Esophagus squamous epithelium (tissue), 5 donors: ENCODE measurements at regions not wholly inside any gene's neighbourhood (a gene's known extent, or its start where the extent isn't known, plus 50 kb on each side); places are given as distances from the start of the nearest gene placed in this dataset.

ENCODE experiments used
- DNase-seq: peaks from one replicate; lab custom pipeline; 2025; lab: John Stamatoyannopoulos, UW
- H3K27ac ChIP-seq, 4 donors: fragments of 200-600 bp; sonication (generic); one replicate each; pipeline ENCODE4 v1.5.1; 2016 to 2019; ENCODE audit warnings: mild to moderate bottlenecking in 1 of 4
- H3K27me3 ChIP-seq, 4 donors: fragments of 200-600 bp; sonication (generic); 1 replicate in 3 of 4; 2 replicates in 1 of 4; pipeline versions ENCODE4 v1.5.1 to v1.6.0; 2017 to 2021; ENCODE audit warnings: antibody characterized with exemption in 1 of 4
- H3K36me3 ChIP-seq, 3 donors: fragments of 200-600 bp; sonication (generic); one replicate each; pipeline ENCODE4 v1.5.1; 2016 to 2019
- H3K4me1 ChIP-seq, 3 donors: fragments of 200-600 bp; sonication (generic); one replicate each; pipeline ENCODE4 v1.5.1; 2017 to 2019
- H3K4me3 ChIP-seq, 4 donors: fragments of 200-600 bp; sonication (generic); 1 replicate in 3 of 4; 2 replicates in 1 of 4; pipeline ENCODE4 v1.5.1; 2016 to 2019; ENCODE audit warnings: mild to moderate bottlenecking in 2 of 4, moderate library complexity in 1 of 4
- H3K9me3 ChIP-seq, 3 donors: fragments of 200-600 bp; sonication (generic); one replicate each; pipeline ENCODE4 v1.5.1; 2016 to 2019
- POLR2A ChIP-seq, 4 donors: fragments of 450-650 bp; IDR thresholded peaks; one replicate each; pipeline ENCODE4 v1.6.1; 2017; ENCODE audit warnings: antibody characterized with exemption in 4 of 4, mild to moderate bottlenecking in 4 of 4, moderate library complexity in 3 of 4
- WGBS, 2 donors: methylation state at CpG; one replicate each; pipeline ENCODE4 v1.1.5; 2018; 5-methylcytosine and 5-hydroxymethylcytosine counted together
- intact Hi-C: fragments of 100-400 bp; cut with DNase I; formaldehyde crosslinking; loops from one replicate; pipeline ENCODE4 v1.15.0; 2022
- TF ChIP-seq, protein P1 (sequence below), 6 experiments: fragments of 450-650 bp in 4 of 6; fragments of 200-600 bp in 2 of 6; sonication (generic) in 2 of 6; IDR thresholded peaks; one replicate each; pipeline ENCODE4 v1.5.1; 2016 to 2019; ENCODE audit warnings: antibody characterized with exemption in 6 of 6, mild to moderate bottlenecking in 4 of 6, moderate library complexity in 4 of 6
- donor health status: DM: yes; HTN: yes; CAD: no.

DNA sequence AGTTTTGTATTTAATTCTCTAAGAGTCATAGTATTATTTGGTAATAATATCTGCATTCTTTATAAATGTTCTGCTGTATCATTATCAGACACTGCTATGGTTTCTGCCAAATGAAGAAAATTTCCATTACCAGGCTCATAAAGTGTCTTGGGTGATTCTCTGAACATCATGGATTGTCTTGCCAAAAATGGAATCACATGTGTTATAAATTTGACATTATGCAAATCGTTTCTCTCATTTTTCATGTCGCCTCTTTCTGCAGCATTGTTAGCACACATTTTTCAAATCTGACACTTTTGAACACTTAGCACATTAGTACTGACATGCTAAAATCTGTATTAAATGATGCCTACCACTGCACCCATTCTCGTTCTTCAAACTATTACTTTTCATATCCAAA, 74.2 kb upstream of the NEK7 start:
- no peak for DNase-seq
- Histone ChIP-seq H3K27me3 (no peaks in the 10 kb centered on the region), H3K36me3 (no peaks in the 10 kb centered on the region), H3K9me3 (no peaks in the 10 kb centered on the region), H3K4me1 (no peaks in the 10 kb centered on the region), H3K27ac (no peak overlapping the region), H3K4me3 (no peak overlapping the region)
- 41 to 54% methylated on average over 3 of the region's 3 CpGs for whole genome bisulfite sequencing, 2 donors
- TF ChIP-seq, protein P1, sequence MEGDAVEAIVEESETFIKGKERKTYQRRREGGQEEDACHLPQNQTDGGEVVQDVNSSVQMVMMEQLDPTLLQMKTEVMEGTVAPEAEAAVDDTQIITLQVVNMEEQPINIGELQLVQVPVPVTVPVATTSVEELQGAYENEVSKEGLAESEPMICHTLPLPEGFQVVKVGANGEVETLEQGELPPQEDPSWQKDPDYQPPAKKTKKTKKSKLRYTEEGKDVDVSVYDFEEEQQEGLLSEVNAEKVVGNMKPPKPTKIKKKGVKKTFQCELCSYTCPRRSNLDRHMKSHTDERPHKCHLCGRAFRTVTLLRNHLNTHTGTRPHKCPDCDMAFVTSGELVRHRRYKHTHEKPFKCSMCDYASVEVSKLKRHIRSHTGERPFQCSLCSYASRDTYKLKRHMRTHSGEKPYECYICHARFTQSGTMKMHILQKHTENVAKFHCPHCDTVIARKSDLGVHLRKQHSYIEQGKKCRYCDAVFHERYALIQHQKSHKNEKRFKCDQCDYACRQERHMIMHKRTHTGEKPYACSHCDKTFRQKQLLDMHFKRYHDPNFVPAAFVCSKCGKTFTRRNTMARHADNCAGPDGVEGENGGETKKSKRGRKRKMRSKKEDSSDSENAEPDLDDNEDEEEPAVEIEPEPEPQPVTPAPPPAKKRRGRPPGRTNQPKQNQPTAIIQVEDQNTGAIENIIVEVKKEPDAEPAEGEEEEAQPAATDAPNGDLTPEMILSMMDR (IDR thresholded peaks at IDR 0.05), result no peak
- TF ChIP-seq POLR2A (IDR thresholded peaks at IDR 0.05), result no peak
- intact Hi-C loops, result loop anchor here (10.0 kb wide), 1 partner anchor 382 kb away; no protein-coding TSS in a partner anchor

DNA sequence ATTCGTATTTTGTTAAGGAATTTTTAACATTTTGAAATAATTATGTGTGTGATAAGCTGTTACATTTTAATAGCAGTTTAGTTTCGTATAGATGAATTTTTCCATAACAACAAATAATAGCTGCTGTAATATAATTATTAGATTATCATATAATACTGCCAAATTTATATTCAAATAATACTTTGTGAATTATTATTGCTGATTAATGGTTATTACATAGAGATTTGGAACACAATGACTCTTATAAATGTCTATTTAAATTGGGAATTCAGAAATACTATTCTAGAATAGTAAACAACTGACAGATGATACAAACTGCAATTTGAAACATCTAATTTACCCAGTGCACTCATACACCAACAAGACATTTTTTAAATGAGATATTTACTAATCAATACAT, 73.2 kb upstream of the NEK7 start:
- WGBS, 2 donors, result 65 to 82% methylated on average over 2 of the region's 2 CpGs
- DNase-seq, result no peak
- TF ChIP-seq POLR2A (IDR thresholded peaks at IDR 0.05), result no peak
- TF ChIP-seq, protein P1 (IDR thresholded peaks at IDR 0.05), result no peak
- Histone ChIP-seq H3K9me3 (no peaks in the 10 kb centered on the region), H3K27ac (no peak overlapping the region), H3K27me3 (no peaks in the 10 kb centered on the region), H3K4me1 (no peaks in the 10 kb centered on the region), H3K4me3 (no peak overlapping the region), H3K36me3 (no peaks in the 10 kb centered on the region)
- intact Hi-C loops, result loop anchor here (10.0 kb wide), 1 partner anchor 381 kb away; no protein-coding TSS in a partner anchor

DNA sequence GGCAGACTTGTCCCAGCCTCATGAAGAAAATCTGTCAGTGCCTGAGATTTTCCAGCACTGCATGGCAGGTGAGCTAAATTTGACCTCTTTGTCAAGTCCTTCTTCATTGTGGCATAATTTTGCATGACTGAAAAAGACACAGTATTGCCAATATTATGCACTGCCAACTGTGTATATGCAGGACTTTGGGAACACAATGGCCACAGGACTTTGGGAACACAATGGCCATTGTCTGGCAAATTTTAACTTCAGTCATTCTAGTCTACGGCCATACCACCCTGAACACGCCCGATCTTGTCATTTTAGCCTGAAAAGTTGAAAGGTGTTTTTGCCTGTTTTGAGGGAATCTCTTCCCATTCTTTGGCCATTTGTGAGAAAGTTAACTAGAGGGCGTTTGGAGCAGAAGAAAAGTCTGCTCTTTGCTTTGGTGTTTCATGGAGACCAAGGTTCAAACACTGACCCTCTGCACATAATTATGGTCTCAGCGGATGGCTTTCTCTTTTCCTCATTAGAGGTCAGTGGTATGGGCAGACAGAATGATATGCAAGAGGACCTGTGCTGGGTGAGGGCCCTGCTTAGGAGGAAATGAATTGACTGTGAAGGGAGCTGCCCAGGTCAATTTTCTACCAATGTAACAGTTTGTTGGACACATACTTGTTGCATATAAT, 72.4 kb upstream of the NEK7 start:
- Histone ChIP-seq H3K4me1 (no peaks in the 10 kb centered on the region), H3K27me3 (no peaks in the 10 kb centered on the region), H3K27ac (no peak overlapping the region), H3K36me3 (no peaks in the 10 kb centered on the region), H3K9me3 (no peaks in the 10 kb centered on the region), H3K4me3 (no peak overlapping the region)
- TF ChIP-seq POLR2A (IDR thresholded peaks at IDR 0.05), result no peak
- TF ChIP-seq, protein P1 (IDR thresholded peaks at IDR 0.05), result no peak
- intact Hi-C loops, result loop anchor here (10.0 kb wide), 1 partner anchor 380 kb away; no protein-coding TSS in a partner anchor
- DNase-seq, result no peak
- WGBS, 2 donors, result 71 to 83% methylated on average over 4 to 5 of the region's 5 CpGs

DNA sequence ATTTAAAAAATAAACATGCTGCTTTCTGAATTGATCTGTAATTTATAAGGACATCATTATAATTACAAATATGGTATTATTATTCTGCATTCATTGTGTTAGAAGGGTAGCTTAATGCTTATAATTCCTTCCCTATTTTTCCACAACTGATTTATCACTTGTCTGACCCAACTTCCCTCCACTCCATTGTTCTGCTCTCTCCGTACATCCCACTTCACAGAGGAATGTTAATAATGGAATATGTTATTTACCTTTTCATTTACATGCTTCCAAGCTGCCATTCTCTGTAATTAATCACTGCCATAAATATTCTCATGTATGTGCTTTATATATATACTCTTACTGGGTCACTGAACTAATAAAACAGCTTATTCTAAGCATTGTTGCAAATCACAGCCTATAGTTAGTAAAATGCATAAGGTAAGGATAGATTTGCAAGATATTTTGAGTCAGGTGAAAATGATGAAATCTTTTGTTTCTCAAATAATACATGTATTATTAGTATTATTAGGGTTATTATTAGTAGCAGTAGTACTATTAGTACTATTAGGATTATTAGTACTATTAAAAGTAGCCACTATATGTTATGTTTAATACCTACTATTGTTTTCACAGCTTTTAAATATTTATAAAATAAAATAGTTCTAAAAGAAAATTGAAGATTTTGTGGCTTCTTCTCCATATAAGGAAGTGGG, 70.6 kb upstream of the NEK7 start:
- 48 to 67% methylated on average over 1 of the region's 1 CpG for WGBS, 2 donors
- Histone ChIP-seq H3K27me3 (no peaks in the 10 kb centered on the region), H3K4me1 (no peaks in the 10 kb centered on the region), H3K36me3 (no peaks in the 10 kb centered on the region), H3K9me3 (no peaks in the 10 kb centered on the region), H3K4me3 (no peak overlapping the region), H3K27ac (no peak overlapping the region)
- intact Hi-C loops, result loop anchor here (10.0 kb wide), 1 partner anchor 379 kb away; no protein-coding TSS in a partner anchor
- TF ChIP-seq POLR2A (IDR thresholded peaks at IDR 0.05), result no peak
- TF ChIP-seq, protein P1 (IDR thresholded peaks at IDR 0.05), result no peak
- DNase-seq, result no peak

DNA sequence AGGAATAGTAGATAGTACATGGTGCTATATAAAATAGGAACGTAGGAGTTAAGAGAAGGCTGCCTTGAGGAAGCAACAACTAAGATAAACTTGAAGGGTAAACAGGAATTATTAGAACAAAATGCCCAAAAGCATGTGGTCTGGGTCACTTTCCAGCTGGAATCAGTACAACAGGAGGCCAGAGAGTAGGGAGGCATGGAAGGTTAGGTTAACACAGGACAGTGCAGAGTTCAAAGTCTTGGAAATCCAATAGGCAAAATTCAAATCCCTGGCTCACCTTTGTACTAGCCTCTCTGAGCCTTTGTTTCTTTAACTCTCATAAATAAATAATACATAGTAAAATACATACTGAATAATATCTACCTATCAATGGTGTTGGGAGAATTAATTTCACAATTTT, 69.0 kb upstream of the NEK7 start:
- Histone ChIP-seq H3K4me1 (no peaks in the 10 kb centered on the region), H3K4me3 (no peak overlapping the region), H3K27me3 (no peaks in the 10 kb centered on the region), H3K36me3 (no peaks in the 10 kb centered on the region), H3K9me3 (no peaks in the 10 kb centered on the region), H3K27ac (no peak overlapping the region)
- no peak for DNase-seq
- no peak for TF ChIP-seq POLR2A (IDR thresholded peaks at IDR 0.05)
- TF ChIP-seq, protein P1 (IDR thresholded peaks at IDR 0.05), result no peak
- WGBS, 2 donors, result 38 to 58% methylated on average over 1 of the region's 1 CpG
- intact Hi-C loops, result loop anchor here (10.0 kb wide), 1 partner anchor 377 kb away; no protein-coding TSS in a partner anchor
